Keratinocyte (primary cell): ENCODE measurements at regions not wholly inside any gene's neighbourhood (a gene's known extent, or its start where the extent isn't known, plus 50 kb on each side); places are given as distances from the start of the nearest gene placed in this dataset.
"Not testable (repeated sequence)": the region's sequence is repeated elsewhere in the genome, so short reads cannot be mapped to it uniquely, and the experiment has no call there.

Experiments used
- CTCF ChIP-seq, 3 experiments: IDR thresholded peaks in 1 of 3; conservative IDR thresholded peaks in 1 of 3; optimal IDR thresholded peaks in 1 of 3; 2 replicates in 2 of 3; 3 replicates in 1 of 3; pipeline versions ENCODE3 to v1.5.1; 2011; ENCODE audit warnings: low read length in 3 of 3, mild to moderate bottlenecking in 3 of 3, moderate library complexity in 2 of 3, control low read depth in 1 of 3, inconsistent platforms in 1 of 3; ENCODE audit not compliant: insufficient read depth in 2 of 3; ENCODE audit errors: extremely low read depth in 1 of 3
- EZH2 ChIP-seq: IDR thresholded peaks from one replicate; pipeline ENCODE4 v1.6.1; 2012; ENCODE audit warnings: inconsistent platforms, mild to moderate bottlenecking, low read length, moderate library complexity

GRCh38 chr6:27814415-27814664 lies 97.9 kb downstream of the OR2B2 start:
- not testable (repeated sequence) for TF ChIP-seq CTCF (optimal IDR thresholded peaks at IDR 0.05 in 1 of 3, IDR thresholded peaks at IDR 0.05 in 1 of 3, conservative IDR thresholded peaks at IDR 0.05 in 1 of 3; ENCODE audit: extremely low read depth in 1 of 3, insufficient read depth in 2 of 3, low read length in 3 of 3); EZH2
